Neural crest cell (in vitro differentiated cells): ENCODE measurements at regions not wholly inside any gene's neighbourhood (a gene's known extent, or its start where the extent isn't known, plus 50 kb on each side); places are given as distances from the start of the nearest gene placed in this dataset.

Experiments used
- DNase-seq: peaks from one replicate; pipeline ENCODE4 v3.0.0; 2021; ENCODE audit warnings: low read depth, mixed read lengths, low spot score
- H3K27ac Mint-ChIP-seq: one replicate; pipeline ENCODE4 v1.8.0; 2021; ENCODE audit warnings: mild to moderate bottlenecking, mixed read lengths; ENCODE audit not compliant: unreplicated experiment
- H3K27me3 Mint-ChIP-seq: 2 replicates; pipeline ENCODE4 v1.8.0; 2021; ENCODE audit warnings: low read depth, mild to moderate bottlenecking, mixed read lengths
- H3K36me3 Mint-ChIP-seq: 2 replicates; pipeline ENCODE4 v1.8.0; 2021; ENCODE audit warnings: low read depth, mild to moderate bottlenecking, mixed read lengths
- H3K4me1 Mint-ChIP-seq: 2 replicates; pipeline ENCODE4 v1.8.0; 2021; ENCODE audit warnings: mixed read lengths
- H3K4me3 Mint-ChIP-seq: one replicate; pipeline ENCODE4 v1.8.0; 2021; ENCODE audit warnings: mild to moderate bottlenecking, mixed read lengths
- H3K9me3 Mint-ChIP-seq: 2 replicates; pipeline ENCODE4 v1.8.0; 2021; ENCODE audit warnings: mixed read lengths
- TF ChIP-seq, protein P1 (sequence below): fragments of 200-600 bp; sonication (generic); conservative IDR thresholded peaks from 2 replicates; pipeline ENCODE4 v1.5.0; 2021; ENCODE audit warnings: antibody characterized with exemption, mild to moderate bottlenecking

DNA sequence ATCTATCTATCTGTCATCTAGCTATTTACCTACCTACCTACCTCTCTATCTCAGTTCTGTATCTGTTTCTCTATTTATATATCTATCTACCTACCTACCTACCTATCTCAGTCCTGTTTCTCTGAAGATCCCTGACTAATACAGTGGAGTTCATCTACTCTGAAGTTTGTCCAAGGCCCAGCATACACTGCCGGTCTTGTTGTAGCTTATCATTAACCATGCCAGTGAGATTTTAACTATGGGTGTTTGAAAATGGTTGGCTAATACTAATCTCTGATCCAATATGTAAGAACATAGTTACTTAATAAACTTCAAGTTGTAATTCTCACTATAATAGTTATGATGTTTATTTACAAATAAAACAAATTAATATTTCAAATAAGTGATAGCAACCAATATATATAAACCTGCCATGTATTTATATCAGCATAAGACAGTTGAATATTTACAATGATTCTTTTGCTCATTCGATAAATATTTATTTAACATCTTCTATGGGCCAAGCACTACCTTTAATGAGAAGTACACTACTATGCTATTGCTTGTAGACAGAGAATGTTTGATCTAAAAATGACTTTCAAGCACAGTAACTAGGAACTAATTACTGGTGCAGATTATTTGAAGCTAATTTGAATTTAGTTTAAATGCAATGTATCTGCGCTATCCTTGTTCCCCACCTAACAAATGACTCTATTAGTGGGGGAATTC lies 242.1 kb downstream of the KLF5 start:
- DNase-seq = no peak
- H3K27ac Mint-ChIP-seq = no peak overlapping the region
- H3K36me3 Mint-ChIP-seq = no peaks in the 10 kb centered on the region
- no peaks in the 10 kb centered on the region for H3K4me1 Mint-ChIP-seq
- TF ChIP-seq, protein P1, sequence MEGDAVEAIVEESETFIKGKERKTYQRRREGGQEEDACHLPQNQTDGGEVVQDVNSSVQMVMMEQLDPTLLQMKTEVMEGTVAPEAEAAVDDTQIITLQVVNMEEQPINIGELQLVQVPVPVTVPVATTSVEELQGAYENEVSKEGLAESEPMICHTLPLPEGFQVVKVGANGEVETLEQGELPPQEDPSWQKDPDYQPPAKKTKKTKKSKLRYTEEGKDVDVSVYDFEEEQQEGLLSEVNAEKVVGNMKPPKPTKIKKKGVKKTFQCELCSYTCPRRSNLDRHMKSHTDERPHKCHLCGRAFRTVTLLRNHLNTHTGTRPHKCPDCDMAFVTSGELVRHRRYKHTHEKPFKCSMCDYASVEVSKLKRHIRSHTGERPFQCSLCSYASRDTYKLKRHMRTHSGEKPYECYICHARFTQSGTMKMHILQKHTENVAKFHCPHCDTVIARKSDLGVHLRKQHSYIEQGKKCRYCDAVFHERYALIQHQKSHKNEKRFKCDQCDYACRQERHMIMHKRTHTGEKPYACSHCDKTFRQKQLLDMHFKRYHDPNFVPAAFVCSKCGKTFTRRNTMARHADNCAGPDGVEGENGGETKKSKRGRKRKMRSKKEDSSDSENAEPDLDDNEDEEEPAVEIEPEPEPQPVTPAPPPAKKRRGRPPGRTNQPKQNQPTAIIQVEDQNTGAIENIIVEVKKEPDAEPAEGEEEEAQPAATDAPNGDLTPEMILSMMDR = no peak
- peaks cover 3% of the 10 kb centered on the region for H3K9me3 Mint-ChIP-seq
- H3K27me3 Mint-ChIP-seq = no peaks in the 10 kb centered on the region
- H3K4me3 Mint-ChIP-seq = no peak overlapping the region

DNA sequence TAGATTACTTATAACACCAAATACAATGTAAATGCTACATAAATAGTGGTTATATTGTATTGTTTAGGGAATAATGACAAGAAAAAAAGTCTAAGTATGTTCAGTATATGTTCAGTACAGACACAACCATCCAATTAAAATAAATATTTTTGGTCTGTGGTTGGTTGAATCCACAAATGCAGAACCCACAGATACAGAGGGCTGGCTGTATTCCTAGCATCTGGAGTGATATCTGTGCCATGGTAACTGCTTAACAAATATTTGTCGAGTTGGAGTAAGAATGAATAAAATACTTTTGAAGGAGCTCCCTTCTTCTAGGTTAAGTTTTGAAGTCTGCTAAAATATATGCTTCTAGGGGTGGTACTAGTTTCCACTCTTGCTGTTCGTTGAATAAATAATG lies 241.0 kb downstream of the KLF5 start:
- H3K4me1 Mint-ChIP-seq = no peaks in the 10 kb centered on the region
- peaks cover 3% of the 10 kb centered on the region for H3K9me3 Mint-ChIP-seq
- no peaks in the 10 kb centered on the region for H3K27me3 Mint-ChIP-seq
- no peaks in the 10 kb centered on the region for H3K36me3 Mint-ChIP-seq
- no peak overlapping the region for H3K4me3 Mint-ChIP-seq
- TF ChIP-seq, protein P1 = no peak
- DNase-seq = no peak
- no peak overlapping the region for H3K27ac Mint-ChIP-seq

DNA sequence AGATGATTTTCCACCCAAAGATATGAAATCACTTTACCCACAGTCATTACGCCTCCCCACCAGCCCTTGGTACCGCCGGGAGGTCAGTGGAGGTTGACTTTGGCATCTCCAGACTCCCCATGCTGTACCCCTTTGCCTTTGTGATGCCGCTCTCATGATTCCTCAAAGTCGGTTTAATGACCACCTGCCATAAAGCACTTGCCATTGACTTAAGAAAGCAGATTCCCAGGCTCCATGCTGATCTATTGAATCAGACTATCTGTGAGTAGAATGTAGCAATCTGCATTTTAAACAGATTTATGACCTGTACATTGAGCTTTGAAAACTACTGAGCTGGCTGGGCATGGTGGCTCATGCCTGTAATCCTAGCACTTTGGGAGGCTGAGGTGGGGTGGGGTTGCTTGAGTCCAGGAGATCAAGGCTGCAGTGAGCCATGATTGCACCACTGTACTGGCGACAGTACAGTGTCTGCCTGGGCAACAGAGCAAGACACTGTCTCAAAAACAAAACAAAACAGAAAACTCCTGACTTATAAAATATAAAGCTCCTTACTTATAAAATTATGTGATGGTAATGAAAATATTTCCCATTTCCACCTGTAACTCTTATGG lies 235.2 kb downstream of the KLF5 start:
- Mint-ChIP-seq H3K36me3 (no peaks in the 10 kb centered on the region), H3K4me3 (no peak overlapping the region), H3K9me3 (peaks cover 3% of the 10 kb centered on the region), H3K4me1 (no peaks in the 10 kb centered on the region), H3K27ac (peak overlapping the region; percentile 70), H3K27me3 (no peaks in the 10 kb centered on the region)
- DNase-seq = no peak
- TF ChIP-seq, protein P1 = no peak

DNA sequence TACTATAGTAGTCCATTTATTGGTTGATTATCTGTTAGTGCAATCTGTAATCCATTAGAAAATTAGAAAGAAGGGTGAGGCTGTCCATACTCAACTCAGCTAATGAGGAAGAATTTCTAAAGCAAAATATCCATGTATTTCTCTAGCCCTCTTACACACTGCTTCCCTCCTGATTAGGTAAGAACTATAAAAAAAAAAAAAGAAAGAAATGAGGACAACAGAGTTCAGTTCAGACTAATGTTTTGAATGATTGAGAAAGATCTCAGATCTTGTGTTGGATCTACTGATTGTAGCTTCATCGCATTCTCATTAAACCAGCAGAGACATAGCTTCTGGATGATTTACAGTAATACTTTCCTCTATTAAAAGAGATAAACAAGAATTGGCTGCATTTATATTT lies 233.3 kb downstream of the KLF5 start:
- Mint-ChIP-seq H3K4me3 (no peak overlapping the region), H3K4me1 (no peaks in the 10 kb centered on the region), H3K36me3 (no peaks in the 10 kb centered on the region), H3K9me3 (no peaks in the 10 kb centered on the region), H3K27me3 (no peaks in the 10 kb centered on the region), H3K27ac (no peak overlapping the region)
- TF ChIP-seq, protein P1 = no peak
- no peak for DNase-seq

DNA sequence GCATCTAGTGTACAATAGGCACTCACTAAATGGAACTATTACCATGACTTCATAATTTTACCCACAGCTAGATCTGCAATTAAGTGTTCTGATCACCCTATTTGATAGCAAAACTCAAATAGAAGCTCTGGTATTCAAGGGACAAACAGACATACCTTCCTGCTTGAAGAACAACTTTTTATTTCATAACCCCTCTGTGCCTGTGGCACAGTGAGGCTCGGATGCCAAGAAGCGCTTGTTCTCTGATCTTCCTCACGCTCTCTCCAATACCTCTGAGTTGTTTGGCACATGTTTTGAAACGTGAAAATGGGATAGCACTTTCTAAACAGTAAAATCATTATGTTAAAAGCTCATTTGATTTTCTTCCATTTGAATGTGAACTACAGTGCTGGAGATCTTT lies 232.0 kb downstream of the KLF5 start:
- DNase-seq = no peak
- no peaks in the 10 kb centered on the region for H3K36me3 Mint-ChIP-seq
- TF ChIP-seq, protein P1 = no peak
- H3K4me1 Mint-ChIP-seq = no peaks in the 10 kb centered on the region
- no peaks in the 10 kb centered on the region for H3K9me3 Mint-ChIP-seq
- H3K27ac Mint-ChIP-seq = no peak overlapping the region
- H3K27me3 Mint-ChIP-seq = no peaks in the 10 kb centered on the region
- no peak overlapping the region for H3K4me3 Mint-ChIP-seq
